Esophagus squamous epithelium (tissue), 5 donors: ENCODE measurements at regions not wholly inside any gene's neighbourhood (a gene's known extent, or its start where the extent isn't known, plus 50 kb on each side); places are given as distances from the start of the nearest gene placed in this dataset.
"Not testable (repeated sequence)": the region's sequence is repeated elsewhere in the genome, so short reads cannot be mapped to it uniquely, and the experiment has no call there.

ENCODE experiments used
- DNase-seq: peaks from one replicate; lab custom pipeline; 2025; lab: John Stamatoyannopoulos, UW
- H3K27ac ChIP-seq, 4 donors: fragments of 200-600 bp; sonication (generic); one replicate each; pipeline ENCODE4 v1.5.1; 2016 to 2019; ENCODE audit warnings: mild to moderate bottlenecking in 1 of 4
- H3K27me3 ChIP-seq, 4 donors: fragments of 200-600 bp; sonication (generic); 1 replicate in 3 of 4; 2 replicates in 1 of 4; pipeline versions ENCODE4 v1.5.1 to v1.6.0; 2017 to 2021; ENCODE audit warnings: antibody characterized with exemption in 1 of 4
- H3K36me3 ChIP-seq, 3 donors: fragments of 200-600 bp; sonication (generic); one replicate each; pipeline ENCODE4 v1.5.1; 2016 to 2019
- H3K4me1 ChIP-seq, 3 donors: fragments of 200-600 bp; sonication (generic); one replicate each; pipeline ENCODE4 v1.5.1; 2017 to 2019
- H3K4me3 ChIP-seq, 4 donors: fragments of 200-600 bp; sonication (generic); 1 replicate in 3 of 4; 2 replicates in 1 of 4; pipeline ENCODE4 v1.5.1; 2016 to 2019; ENCODE audit warnings: mild to moderate bottlenecking in 2 of 4, moderate library complexity in 1 of 4
- H3K9me3 ChIP-seq, 3 donors: fragments of 200-600 bp; sonication (generic); one replicate each; pipeline ENCODE4 v1.5.1; 2016 to 2019
- CTCF ChIP-seq, 6 experiments: fragments of 450-650 bp in 4 of 6; fragments of 200-600 bp in 2 of 6; sonication (generic) in 2 of 6; IDR thresholded peaks; one replicate each; pipeline ENCODE4 v1.5.1; 2016 to 2019; ENCODE audit warnings: antibody characterized with exemption in 6 of 6, mild to moderate bottlenecking in 4 of 6, moderate library complexity in 4 of 6
- POLR2A ChIP-seq, 4 donors: fragments of 450-650 bp; IDR thresholded peaks; one replicate each; pipeline ENCODE4 v1.6.1; 2017; ENCODE audit warnings: antibody characterized with exemption in 4 of 4, mild to moderate bottlenecking in 4 of 4, moderate library complexity in 3 of 4
- WGBS, 2 donors: methylation state at CpG; one replicate each; pipeline ENCODE4 v1.1.5; 2018; 5-methylcytosine and 5-hydroxymethylcytosine counted together
- intact Hi-C: fragments of 100-400 bp; cut with DNase I; formaldehyde crosslinking; loops from one replicate; pipeline ENCODE4 v1.15.0; 2022
- donor health status: DM: yes; HTN: yes; CAD: no.

GRCh38 chr22:44646141-44646540 lies 55.9 kb upstream of the PRR5 start:
- no peak overlapping the region for H3K4me3 ChIP-seq
- intact Hi-C loops, result no loop called here
- TF ChIP-seq CTCF (IDR thresholded peaks at IDR 0.05), result no peak
- TF ChIP-seq POLR2A (IDR thresholded peaks at IDR 0.05), result no peak
- no peak for DNase-seq
- no peaks in the 10 kb centered on the region for H3K27me3 ChIP-seq
- H3K9me3 ChIP-seq, result no peaks in the 10 kb centered on the region
- H3K4me1 ChIP-seq, result peaks cover 12 to 24% (median 14%) of the 10 kb centered on the region in 3 donors
- H3K36me3 ChIP-seq, result no peaks in the 10 kb centered on the region
- H3K27ac ChIP-seq, result no peak overlapping the region
- WGBS, 2 donors, result 69% methylated on average over 12 of the region's 13 CpGs; no CpG with 5 or more reads in 1 of the 2 donors

DNA sequence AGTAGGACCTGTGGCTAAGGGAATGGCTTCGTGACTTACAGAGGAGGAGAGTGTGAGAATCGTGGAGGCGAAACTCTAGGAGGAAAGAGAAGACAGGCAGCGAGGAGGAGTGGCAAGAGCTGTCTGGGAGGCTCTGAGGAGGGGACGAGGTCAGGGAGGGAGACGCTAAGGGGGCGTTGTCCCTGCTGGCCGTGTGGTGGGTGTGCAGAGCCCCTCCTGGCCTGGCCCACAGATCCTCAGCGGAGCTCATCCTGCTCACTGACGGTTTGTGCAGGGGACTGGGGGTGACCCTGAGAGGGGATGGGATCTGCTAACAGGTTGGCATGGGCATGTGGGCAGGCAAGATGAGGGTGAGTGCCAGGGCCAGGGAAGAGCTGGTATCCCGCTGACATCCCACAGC lies 56.5 kb upstream of the PRR5 start:
- H3K4me1 ChIP-seq, result peaks cover 12 to 28% (median 17%) of the 10 kb centered on the region in 3 donors

DNA sequence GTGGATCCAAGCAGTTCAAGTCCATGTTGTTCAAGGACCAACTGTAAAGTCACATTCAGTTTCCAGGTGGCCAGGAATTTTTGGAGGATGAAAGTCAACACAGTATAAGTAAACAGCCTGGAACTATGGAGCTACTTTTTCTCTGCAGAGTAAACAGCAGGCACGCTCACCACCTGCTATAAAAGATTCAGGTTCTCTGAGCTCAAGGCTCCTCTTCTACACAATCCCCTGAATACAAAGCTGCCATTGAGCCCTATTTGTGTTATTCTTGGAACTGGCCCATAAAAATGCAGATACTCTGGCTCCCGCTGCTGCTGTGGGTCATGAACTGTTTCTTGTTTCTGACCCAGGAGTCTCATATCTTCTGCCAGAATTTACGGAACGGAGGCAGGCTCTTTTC lies 56.9 kb upstream of the PRR5 start:
- intact Hi-C loops, result no loop called here
- no peak overlapping the region for H3K4me3 ChIP-seq
- DNase-seq, result no peak
- no peaks in the 10 kb centered on the region for H3K9me3 ChIP-seq
- no peaks in the 10 kb centered on the region for H3K36me3 ChIP-seq
- WGBS, 2 donors, result 37 to 50% methylated on average over 3 to 4 of the region's 4 CpGs
- H3K4me1 ChIP-seq, result peaks cover 17 to 33% (median 21%) of the 10 kb centered on the region in 3 donors
- no peak for TF ChIP-seq CTCF (IDR thresholded peaks at IDR 0.05)
- TF ChIP-seq POLR2A (IDR thresholded peaks at IDR 0.05), result no peak
- peaks cover 0 to under 1% (median 0%) of the 10 kb centered on the region in 4 donors for H3K27me3 ChIP-seq
- no peak overlapping the region for H3K27ac ChIP-seq

More for the DNA sequence above, 56.5 kb upstream of the PRR5 start:
- H3K36me3 ChIP-seq, result no peaks in the 10 kb centered on the region
- intact Hi-C loops, result no loop called here
- no peaks in the 10 kb centered on the region for H3K9me3 ChIP-seq
- H3K27me3 ChIP-seq, result no peaks in the 10 kb centered on the region
- no peak for TF ChIP-seq CTCF (IDR thresholded peaks at IDR 0.05)
- no peak for TF ChIP-seq POLR2A (IDR thresholded peaks at IDR 0.05)
- no peak overlapping the region for H3K27ac ChIP-seq
- no peak overlapping the region for H3K4me3 ChIP-seq
- DNase-seq, result no peak
- WGBS, 2 donors, result 72 to 75% methylated on average over 7 to 9 of the region's 11 CpGs

DNA sequence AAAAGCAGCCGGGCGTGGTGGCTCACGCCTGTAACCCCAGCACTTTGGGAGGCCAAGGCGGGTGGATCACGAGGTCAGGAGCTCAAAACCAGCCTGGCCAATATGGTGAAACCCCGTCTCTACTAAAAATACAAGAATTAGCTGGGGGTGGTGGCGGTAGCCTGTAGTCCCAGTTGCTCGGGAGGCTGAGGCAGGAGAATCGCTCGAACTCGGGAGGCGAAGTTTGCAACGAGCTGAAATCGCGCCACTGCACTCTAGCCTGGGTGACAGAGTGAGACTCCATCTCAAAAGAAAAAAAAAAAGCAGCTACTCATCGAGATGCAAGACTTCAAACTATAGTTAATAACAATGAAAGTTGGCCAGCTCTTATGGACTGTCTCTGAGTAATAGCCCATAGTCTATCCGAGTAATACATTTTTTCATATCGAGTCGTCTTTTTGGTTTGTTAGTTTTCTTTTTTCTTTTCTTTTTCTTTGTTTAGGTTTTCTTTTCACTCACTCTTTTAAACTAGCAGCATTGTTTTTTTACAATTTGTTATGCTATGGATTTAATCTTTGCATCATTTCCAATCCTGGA lies 58.4 kb upstream of the PRR5 start:
- DNase-seq, H3K27me3 ChIP-seq, H3K9me3 ChIP-seq, H3K27ac ChIP-seq, H3K36me3 ChIP-seq, intact Hi-C loops, H3K4me3 ChIP-seq: not testable (repeated sequence)
- peaks cover 13 to 38% (median 20%) of the 10 kb centered on the region in 3 donors for H3K4me1 ChIP-seq
- 76 to 80% methylated on average over 19 of the region's 19 CpGs for WGBS, 2 donors

DNA sequence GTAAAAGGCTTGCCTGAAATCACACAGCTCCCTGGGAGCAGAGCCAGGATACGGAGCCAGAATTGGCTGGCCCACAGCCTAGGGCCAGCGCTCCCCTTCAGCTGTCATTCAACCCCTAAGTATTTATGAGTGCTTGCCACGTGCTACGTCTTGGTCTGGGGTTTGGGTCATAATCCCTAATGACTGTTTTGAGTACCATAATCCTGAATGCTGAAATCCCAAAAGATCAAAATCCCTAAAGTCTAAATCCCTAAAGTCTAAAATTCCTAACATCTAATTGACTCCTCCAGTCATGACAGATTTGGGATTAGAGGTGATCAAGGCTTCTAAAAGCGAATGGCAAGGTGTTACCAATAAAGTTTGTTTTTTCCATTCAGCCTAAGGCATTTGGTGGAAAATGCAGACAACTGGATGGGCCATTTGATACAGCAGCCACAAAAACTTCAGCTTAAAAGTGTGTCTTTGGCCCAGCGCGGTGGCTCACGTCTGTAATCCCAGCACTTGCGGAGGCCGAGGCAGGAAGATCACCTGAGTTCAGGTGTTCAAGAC lies 59.8 kb upstream of the PRR5 start:
- 52 to 87% methylated on average over 8 to 10 of the region's 10 CpGs for WGBS, 2 donors
- peaks cover 8 to 28% (median 14%) of the 10 kb centered on the region in 3 donors for H3K4me1 ChIP-seq
- intact Hi-C loops, result no loop called here
- H3K27me3 ChIP-seq, result peaks cover 0 to 7% (median 0%) of the 10 kb centered on the region in 4 donors
- H3K27ac ChIP-seq, result no peak overlapping the region
- no peak for DNase-seq
- TF ChIP-seq POLR2A (IDR thresholded peaks at IDR 0.05), result no peak
- no peak for TF ChIP-seq CTCF (IDR thresholded peaks at IDR 0.05)
- no peaks in the 10 kb centered on the region for H3K36me3 ChIP-seq
- H3K4me3 ChIP-seq, result no peak overlapping the region
- H3K9me3 ChIP-seq, result no peaks in the 10 kb centered on the region
